ENCODE measurements at regions not wholly inside any gene's neighbourhood (a gene's known extent, or its start where the extent isn't known, plus 50 kb on each side); places are given as distances from the start of the nearest gene placed in this dataset.

- TF ChIP-seq, protein P1, sequence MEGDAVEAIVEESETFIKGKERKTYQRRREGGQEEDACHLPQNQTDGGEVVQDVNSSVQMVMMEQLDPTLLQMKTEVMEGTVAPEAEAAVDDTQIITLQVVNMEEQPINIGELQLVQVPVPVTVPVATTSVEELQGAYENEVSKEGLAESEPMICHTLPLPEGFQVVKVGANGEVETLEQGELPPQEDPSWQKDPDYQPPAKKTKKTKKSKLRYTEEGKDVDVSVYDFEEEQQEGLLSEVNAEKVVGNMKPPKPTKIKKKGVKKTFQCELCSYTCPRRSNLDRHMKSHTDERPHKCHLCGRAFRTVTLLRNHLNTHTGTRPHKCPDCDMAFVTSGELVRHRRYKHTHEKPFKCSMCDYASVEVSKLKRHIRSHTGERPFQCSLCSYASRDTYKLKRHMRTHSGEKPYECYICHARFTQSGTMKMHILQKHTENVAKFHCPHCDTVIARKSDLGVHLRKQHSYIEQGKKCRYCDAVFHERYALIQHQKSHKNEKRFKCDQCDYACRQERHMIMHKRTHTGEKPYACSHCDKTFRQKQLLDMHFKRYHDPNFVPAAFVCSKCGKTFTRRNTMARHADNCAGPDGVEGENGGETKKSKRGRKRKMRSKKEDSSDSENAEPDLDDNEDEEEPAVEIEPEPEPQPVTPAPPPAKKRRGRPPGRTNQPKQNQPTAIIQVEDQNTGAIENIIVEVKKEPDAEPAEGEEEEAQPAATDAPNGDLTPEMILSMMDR (IDR thresholded peaks at IDR 0.05) = peak in 3 of 4 experiments; percentile 19 to 39 (median 22)
- no peak for TF ChIP-seq POLR2A (IDR thresholded peaks at IDR 0.05)
These were observed 144.5 kb downstream of the PPP1R3A start for GRCh38 chr7:113774182-113774807.

All from uterus (tissue), 2 donors.